ENCODE measurements at regions not wholly inside any gene's neighbourhood (a gene's known extent, or its start where the extent isn't known, plus 50 kb on each side); places are given as distances from the start of the nearest gene placed in this dataset.

DNA sequence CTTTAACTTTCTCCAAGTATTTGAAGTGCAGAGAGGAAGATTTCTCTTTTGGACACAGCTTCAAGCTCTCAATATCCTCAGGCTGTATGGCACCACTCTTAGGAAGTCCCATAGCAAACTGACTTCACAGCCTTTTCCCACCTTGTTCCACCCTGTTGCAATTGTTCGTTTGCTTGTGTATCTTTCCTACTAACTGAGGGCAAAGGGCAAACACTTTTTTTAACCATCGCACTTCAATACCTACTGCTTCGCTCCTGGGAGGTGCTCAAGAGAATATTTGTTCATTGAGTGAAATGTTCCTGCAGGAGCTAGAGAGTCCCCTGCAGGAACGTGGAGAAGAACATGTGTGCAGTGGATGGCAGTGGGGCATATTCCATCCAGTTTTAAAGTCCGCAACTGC, 638.6 kb downstream of the BCOR start:
- Histone ChIP-seq H3K9me3 (no peaks in the 10 kb centered on the region), H3K36me3 (replicated peaks in 1 of 2; ENCODE audit: control insufficient read depth in 1 of 2, insufficient read depth in 2 of 2, low read length in 1 of 2) (no peaks in the 10 kb centered on the region), H4K20me1 (ENCODE audit: insufficient read depth) (no peaks in the 10 kb centered on the region), H3K79me2 (ENCODE audit: insufficient read depth) (no peaks in the 10 kb centered on the region), H3K4me1 (ENCODE audit: control insufficient read depth in 1 of 2, insufficient read depth in 2 of 2, low read depth in 1 of 2, low read length in 1 of 2) (no peaks in the 10 kb centered on the region; a peak in 1 of 4 replicates), H3K27ac (ENCODE audit: low read depth in 2 of 2, low read length in 1 of 2) (no peak overlapping the region), H3K27me3 (ENCODE audit: insufficient read depth) (no peaks in the 10 kb centered on the region; the same call in 1 of the 2 replicates), H3F3A (replicated peaks; ENCODE audit: insufficient read depth) (no peaks in the 10 kb centered on the region), H3K9me2 (no peaks in the 10 kb centered on the region), H3K4me3 (ENCODE audit: low read depth in 2 of 2, low read length in 1 of 2) (no peak overlapping the region), H3K9ac (no peak overlapping the region), H3K4me2 (no peak overlapping the region), H2AFZ (ENCODE audit: low read depth) (no peak overlapping the region)
- TF ChIP-seq MEF2A (IDR thresholded peaks at IDR 0.05; ENCODE audit: borderline replicate concordance, low read depth) (no peak), USF1 (IDR thresholded peaks at IDR 0.05; ENCODE audit: borderline replicate concordance, low read depth) (no peak), RFX5 (IDR thresholded peaks at IDR 0.05; ENCODE audit: low read length) (no peak), SMC3 (IDR thresholded peaks at IDR 0.05; ENCODE audit: low read depth, low read length) (no peak), TAF1 (IDR thresholded peaks at IDR 0.05; ENCODE audit: borderline replicate concordance, low read depth, low read length) (no peak)
- TF ChIP-seq, protein P1, sequence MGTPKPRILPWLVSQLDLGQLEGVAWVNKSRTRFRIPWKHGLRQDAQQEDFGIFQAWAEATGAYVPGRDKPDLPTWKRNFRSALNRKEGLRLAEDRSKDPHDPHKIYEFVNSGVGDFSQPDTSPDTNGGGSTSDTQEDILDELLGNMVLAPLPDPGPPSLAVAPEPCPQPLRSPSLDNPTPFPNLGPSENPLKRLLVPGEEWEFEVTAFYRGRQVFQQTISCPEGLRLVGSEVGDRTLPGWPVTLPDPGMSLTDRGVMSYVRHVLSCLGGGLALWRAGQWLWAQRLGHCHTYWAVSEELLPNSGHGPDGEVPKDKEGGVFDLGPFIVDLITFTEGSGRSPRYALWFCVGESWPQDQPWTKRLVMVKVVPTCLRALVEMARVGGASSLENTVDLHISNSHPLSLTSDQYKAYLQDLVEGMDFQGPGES (IDR thresholded peaks at IDR 0.05; ENCODE audit: low read depth, low read length): no peak
- ChIA-PET POLR2A (no interaction called here), CTCF (no interaction called here)
- 42% methylated on average over 5 of the region's 5 CpGs for WGBS (ENCODE audit: low lambda C conversion rate)
- no peak for DNase-seq

GRCh38 chrX:39459952-39460351, 637.8 kb downstream of the BCOR start:
- TF ChIP-seq, protein P1 (IDR thresholded peaks at IDR 0.05; ENCODE audit: low read depth, low read length): no peak
- no peak for TF ChIP-seq PBX3 (IDR thresholded peaks at IDR 0.05)
- no peak for TF ChIP-seq SMC3 (IDR thresholded peaks at IDR 0.05; ENCODE audit: low read depth, low read length)
- 61% methylated on average over 3 of the region's 3 CpGs for WGBS (ENCODE audit: low lambda C conversion rate)
- no peaks in the 10 kb centered on the region for H3K36me3 ChIP-seq (replicated peaks in 1 of 2; ENCODE audit: control insufficient read depth in 1 of 2, insufficient read depth in 2 of 2, low read length in 1 of 2)
- H3F3A ChIP-seq (replicated peaks; ENCODE audit: insufficient read depth): no peaks in the 10 kb centered on the region
- no peak overlapping the region for H3K4me2 ChIP-seq
- no peak overlapping the region for H2AFZ ChIP-seq (ENCODE audit: low read depth)
- DNase-seq: no peak
- ChIA-PET CTCF (no interaction called here), POLR2A (no interaction called here)
- H3K9me3 ChIP-seq: no peaks in the 10 kb centered on the region
- H3K9me2 ChIP-seq: no peaks in the 10 kb centered on the region
- no peaks in the 10 kb centered on the region for H3K79me2 ChIP-seq (ENCODE audit: insufficient read depth)
- H3K9ac ChIP-seq: no peak overlapping the region
- H3K27me3 ChIP-seq (ENCODE audit: insufficient read depth): no peaks in the 10 kb centered on the region; the same call in 1 of the 2 replicates
- no peaks in the 10 kb centered on the region; a peak in 1 of 4 replicates for H3K4me1 ChIP-seq (ENCODE audit: control insufficient read depth in 1 of 2, insufficient read depth in 2 of 2, low read depth in 1 of 2, low read length in 1 of 2)
- no peak overlapping the region for H3K27ac ChIP-seq (ENCODE audit: low read depth in 2 of 2, low read length in 1 of 2)
- no peaks in the 10 kb centered on the region for H4K20me1 ChIP-seq (ENCODE audit: insufficient read depth)
- H3K4me3 ChIP-seq (ENCODE audit: low read depth in 2 of 2, low read length in 1 of 2): no peak overlapping the region
